Hepatocyte (in vitro differentiated cells): ENCODE measurements at regions not wholly inside any gene's neighbourhood (a gene's known extent, or its start where the extent isn't known, plus 50 kb on each side); places are given as distances from the start of the nearest gene placed in this dataset.

Source experiments
- EZH2 ChIP-seq: fragments of 200-600 bp; sonication (generic); IDR thresholded peaks from 2 replicates; pipeline ENCODE4 v1.6.1; 2016; ENCODE audit warnings: antibody characterized with exemption, mild to moderate bottlenecking, borderline replicate concordance
- TF ChIP-seq, protein P1 (sequence below): fragments of 200-600 bp; sonication (generic); IDR thresholded peaks from 2 replicates; pipeline ENCODE4 v1.5.1; 2016; ENCODE audit warnings: antibody characterized with exemption, mild to moderate bottlenecking; ENCODE audit not compliant: poor library complexity

DNA sequence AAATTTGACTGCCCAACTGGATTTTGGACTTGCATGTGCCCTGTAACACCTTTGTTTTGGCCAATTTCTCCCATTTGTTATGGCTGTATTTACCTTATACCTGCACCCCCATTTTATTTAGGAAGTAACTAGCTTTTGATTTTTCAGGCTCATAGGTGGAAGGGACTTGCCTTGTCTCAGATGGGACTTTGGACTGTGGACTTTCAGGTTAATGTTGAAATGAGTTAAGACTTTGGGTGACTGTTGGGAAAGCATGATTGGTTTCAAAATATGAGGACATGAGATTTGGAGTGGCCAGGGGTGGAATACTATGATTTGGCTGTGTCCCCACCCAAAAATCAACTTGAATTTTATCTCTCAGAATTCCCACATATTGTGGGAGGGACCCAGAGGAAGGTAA, 490.2 kb downstream of the PRR16 start:
- TF ChIP-seq, protein P1, sequence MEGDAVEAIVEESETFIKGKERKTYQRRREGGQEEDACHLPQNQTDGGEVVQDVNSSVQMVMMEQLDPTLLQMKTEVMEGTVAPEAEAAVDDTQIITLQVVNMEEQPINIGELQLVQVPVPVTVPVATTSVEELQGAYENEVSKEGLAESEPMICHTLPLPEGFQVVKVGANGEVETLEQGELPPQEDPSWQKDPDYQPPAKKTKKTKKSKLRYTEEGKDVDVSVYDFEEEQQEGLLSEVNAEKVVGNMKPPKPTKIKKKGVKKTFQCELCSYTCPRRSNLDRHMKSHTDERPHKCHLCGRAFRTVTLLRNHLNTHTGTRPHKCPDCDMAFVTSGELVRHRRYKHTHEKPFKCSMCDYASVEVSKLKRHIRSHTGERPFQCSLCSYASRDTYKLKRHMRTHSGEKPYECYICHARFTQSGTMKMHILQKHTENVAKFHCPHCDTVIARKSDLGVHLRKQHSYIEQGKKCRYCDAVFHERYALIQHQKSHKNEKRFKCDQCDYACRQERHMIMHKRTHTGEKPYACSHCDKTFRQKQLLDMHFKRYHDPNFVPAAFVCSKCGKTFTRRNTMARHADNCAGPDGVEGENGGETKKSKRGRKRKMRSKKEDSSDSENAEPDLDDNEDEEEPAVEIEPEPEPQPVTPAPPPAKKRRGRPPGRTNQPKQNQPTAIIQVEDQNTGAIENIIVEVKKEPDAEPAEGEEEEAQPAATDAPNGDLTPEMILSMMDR, result no peak
- no peak for TF ChIP-seq EZH2
